ENCODE measurements at regions not wholly inside any gene's neighbourhood (a gene's known extent, or its start where the extent isn't known, plus 50 kb on each side); places are given as distances from the start of the nearest gene placed in this dataset.

- no peak for TF ChIP-seq EZH2 (IDR thresholded peaks at IDR 0.05; ENCODE audit: borderline replicate concordance, low read depth, low read length, severe bottlenecking)
- TF ChIP-seq, protein P1, sequence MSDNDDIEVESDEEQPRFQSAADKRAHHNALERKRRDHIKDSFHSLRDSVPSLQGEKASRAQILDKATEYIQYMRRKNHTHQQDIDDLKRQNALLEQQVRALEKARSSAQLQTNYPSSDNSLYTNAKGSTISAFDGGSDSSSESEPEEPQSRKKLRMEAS (IDR thresholded peaks at IDR 0.05; ENCODE audit: insufficient read depth, insufficient read length) = no peak
- no peak for TF ChIP-seq POLR2A (IDR thresholded peaks at IDR 0.05; ENCODE audit: low read depth, low read length)
These were observed 62.8 kb upstream of the SLC38A4 start for GRCh38 chr12:46888568-46888967.

Measured in endothelial cell of umbilical vein (primary cell).